ENCODE measurements at regions not wholly inside any gene's neighbourhood (a gene's known extent, or its start where the extent isn't known, plus 50 kb on each side); places are given as distances from the start of the nearest gene placed in this dataset.

DNA sequence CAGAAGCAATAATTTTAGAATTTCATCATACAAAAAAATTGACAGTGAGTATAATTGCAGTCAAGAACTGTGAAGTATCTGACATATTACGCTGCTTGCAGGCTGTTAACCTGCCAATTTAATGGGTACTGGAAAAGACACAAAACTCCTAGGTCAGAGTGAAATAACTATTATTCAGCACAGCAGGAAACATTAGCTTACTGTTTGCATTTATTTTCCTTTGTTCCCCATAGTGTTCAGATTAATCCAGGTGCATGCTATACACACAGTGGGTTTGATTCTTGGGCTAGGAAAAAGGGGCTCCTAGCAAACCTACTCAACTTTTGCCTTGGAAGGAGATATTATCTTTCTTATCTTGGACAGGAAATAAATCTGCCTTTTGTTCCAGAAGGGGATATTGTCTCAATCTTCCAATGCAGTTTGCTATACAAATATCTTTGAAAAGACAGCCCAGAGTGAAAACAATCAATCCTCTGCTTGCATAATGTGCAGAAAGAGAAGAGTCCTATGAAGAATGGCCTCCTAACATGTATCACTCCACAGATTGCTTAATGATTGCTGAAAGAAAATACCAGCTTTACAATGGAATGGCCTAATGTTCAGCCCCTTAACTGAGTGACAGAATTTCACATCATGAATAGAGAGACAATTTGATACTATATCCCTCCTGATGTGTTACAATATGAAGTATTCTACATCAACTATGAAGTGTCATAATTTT is 443.4 kb downstream of the TBC1D4 start:
- FAIRE-seq: no peak

GRCh38 chr13:75025956-75026355 is 456.0 kb downstream of the TBC1D4 start:
- no peak for FAIRE-seq

DNA sequence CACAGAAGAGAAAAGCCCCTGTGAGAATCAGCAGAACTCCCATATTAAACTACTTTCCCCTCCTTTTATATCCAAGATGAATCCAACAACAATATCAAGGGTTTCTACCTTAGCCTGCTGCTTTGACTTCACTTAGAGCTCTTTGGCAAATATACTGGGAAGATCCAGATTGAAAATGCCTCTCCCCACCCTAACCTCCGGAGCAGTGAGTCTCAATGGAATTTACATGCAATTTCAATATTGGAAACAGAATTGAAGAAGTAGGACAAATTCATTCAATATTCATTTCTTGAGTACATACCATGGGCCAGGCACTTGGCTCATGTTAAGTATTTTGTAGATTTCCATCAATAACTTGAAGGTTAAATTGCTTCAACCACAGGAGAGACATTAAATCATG is 457.4 kb downstream of the TBC1D4 start:
- no peak for FAIRE-seq

DNA sequence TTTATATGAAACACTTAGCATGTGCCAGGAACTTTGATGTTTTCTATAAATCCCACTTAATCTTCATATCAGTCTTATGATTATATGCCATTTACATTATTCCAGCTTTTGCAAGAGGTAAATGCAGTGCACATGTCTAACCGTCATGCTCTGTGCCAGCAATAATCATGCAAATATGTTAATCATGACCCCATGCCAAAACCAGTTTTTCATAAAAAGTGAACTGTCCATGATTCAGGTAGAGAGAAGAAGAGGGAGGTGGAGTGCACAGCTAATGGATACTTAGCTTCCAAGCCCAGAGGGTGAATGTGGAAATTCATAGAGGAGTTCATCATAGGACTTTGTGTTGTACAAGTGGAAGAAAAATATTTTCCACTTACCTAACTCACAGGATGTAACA is 458.4 kb downstream of the TBC1D4 start:
- no peak for FAIRE-seq

DNA sequence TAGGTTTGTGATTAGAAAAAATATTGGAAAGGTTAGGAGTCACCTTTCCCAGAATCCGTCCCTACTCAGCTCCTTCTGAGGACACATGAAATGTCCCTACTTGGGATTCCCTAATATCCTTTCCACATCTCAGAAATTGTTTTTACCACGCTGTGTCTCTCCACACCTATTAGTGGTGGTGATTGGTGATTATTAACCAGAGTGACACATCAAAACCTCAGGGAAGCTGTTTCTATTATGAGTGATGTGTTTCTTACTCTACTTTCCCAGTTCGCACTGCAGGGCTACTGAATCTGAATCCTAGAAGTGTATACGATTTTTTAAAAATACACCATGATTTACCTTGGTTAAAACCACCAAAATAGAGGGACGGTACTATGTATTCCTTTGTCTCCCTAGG is 460.8 kb downstream of the TBC1D4 start:
- FAIRE-seq: no peak

DNA sequence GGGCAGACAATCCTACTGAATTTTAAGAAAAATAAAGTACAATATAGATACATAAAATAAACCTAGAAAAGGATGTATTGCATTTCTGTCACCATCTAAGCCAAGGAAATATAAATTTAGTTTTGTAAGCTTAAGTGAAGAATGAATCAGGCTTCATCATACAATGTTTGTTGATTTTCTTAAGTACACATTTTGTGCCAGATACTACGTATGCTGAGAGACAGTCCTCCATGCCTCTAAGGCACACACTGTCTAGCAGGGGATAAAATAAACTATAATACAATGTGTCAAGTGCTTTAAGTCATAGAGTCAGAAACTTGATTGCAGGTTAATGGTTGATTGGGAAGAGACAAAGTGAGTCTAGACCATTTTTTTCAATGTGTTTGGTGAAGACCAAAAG is 465.7 kb downstream of the TBC1D4 start:
- FAIRE-seq: no peak

DNA sequence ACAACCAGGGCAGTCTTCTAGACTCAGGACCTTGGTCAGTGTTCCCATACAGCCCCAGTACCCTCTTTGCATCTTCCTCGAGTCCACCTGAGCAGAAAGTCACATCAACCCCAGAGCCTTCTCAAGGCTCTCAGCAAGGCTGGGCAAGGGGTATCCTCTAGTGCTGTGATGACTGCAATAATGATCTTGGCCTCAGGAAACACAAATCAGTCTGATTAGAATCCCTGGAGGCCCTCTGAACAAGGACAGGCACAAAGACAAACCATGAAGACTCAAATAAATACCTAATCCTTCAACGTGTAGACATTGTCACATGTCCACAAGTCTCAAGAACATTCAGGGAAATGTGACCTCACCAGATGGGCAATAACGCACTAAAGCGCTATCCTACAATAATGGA is 468.2 kb downstream of the TBC1D4 start:
- FAIRE-seq: no peak

GRCh38 chr13:75010941-75011340 is 471.0 kb downstream of the TBC1D4 start:
- FAIRE-seq: no peak

GRCh38 chr13:75008926-75009325 is 473.0 kb downstream of the TBC1D4 start:
- no peak for FAIRE-seq

DNA sequence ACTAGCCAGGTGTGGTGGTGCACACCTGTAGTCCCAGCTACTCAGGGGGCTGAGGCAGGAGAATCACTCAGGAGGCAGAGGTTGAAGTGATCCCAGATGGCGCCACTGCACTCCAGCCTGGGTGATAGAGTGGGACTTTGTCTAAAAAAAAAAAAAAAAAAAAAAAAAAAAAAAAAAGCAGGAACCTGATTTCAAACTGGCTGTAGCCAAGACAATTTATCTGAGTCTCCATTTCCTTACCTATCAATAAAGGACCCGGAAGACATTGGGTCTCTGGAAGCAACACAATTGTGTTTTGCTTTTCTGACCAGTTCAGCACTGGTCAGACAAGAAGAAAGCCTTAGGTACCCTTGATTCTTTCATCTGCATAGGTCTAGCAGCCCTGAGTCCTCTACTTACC is 491.0 kb downstream of the TBC1D4 start:
- no peak for FAIRE-seq

DNA sequence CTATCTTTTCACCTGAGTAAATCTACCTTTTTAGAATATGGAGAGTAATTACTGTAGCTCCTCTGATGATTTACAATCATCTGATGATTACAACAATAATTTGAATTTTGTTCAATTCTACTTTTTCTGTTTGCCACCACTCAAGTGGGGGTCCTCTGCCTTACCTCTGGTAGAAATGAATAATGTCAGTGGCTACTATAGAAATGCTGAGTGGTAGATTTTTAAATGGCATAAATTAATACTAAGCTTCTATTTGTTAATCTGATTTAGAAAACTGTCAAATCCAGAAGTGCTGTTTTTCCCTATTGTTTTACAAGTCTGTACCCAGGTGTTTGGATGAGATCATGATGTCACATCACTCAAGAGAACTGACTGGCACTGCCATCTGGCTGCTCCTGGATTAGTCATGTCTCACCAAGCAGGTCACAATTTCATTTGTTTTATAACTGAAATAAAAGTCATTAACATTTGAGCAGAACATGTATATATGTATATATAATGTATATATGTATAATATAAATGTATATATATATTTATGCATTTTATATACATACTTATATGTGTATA is 494.8 kb downstream of the TBC1D4 start:
- no peak for FAIRE-seq

DNA sequence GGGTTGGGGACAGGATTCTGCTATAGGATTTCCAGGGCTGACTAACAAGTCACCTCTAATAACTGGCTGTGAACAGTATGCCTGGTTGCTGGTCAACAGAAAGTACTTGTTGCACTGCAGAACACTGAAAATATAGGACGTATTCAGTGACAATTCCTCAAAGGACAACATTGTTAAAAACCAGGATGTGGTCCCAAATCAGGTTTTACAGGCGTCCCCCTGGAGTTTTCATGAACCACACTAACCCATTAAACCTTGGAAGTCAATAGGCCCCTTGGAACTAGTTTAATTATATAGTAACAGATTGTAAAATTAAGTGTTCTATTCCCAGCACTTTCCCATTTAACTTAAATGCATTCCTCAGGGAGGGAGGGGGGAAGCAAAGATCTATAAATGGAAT is 495.4 kb downstream of the TBC1D4 start:
- no peak for FAIRE-seq

- FAIRE-seq: no peak
Measured at GRCh38 chr13:74979703-74980102, 502.3 kb downstream of the TBC1D4 start.

- FAIRE-seq: no peak
Measured at GRCh38 chr13:74978591-74978990, 503.4 kb downstream of the TBC1D4 start.

DNA sequence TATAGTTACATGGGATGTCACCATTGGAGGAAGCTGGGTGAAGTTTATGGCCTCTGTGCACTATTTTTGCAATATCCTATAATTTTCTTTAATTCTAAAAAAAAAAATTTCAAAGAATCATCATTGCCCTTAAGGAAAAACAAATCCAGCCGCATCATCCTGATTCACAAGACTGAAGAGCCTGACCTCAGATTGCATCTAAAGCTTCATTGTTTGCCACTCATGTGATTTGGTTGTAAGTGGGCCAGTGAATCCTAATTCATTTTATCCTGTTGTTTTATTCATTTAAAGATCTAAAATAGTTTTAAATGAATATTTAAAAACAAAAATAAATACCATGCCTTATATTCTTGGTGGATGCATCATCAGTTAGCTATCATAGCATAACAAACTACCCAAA is 504.5 kb downstream of the TBC1D4 start:
- FAIRE-seq: no peak

GRCh38 chr13:74975111-74975510 is 506.9 kb downstream of the TBC1D4 start:
- no peak for FAIRE-seq

GRCh38 chr13:74973935-74974879 is 507.8 kb downstream of the TBC1D4 start:
- no peak for FAIRE-seq

DNA sequence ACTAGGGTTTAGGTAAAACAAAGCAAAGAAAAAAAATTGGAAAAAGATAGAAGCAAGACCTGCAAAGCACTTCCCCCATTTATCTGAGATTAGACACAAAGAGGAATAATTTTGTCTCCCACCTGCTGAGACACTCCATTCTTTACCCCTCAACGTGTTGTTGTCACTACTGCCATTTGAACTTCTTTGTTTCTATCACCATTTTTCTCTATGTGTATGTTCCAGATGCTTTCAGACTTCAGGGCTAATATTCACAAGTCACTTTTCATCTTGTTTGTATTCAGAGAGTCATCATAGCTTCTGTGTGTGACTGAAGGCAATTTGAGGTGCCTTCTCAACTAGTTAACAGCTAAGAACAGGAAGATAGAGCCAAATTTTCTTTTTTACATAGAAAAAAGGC is 512.5 kb downstream of the TBC1D4 start:
- FAIRE-seq: no peak

GRCh38 chr13:74966814-74967424 is 515.0 kb downstream of the TBC1D4 start:
- FAIRE-seq: no peak

DNA sequence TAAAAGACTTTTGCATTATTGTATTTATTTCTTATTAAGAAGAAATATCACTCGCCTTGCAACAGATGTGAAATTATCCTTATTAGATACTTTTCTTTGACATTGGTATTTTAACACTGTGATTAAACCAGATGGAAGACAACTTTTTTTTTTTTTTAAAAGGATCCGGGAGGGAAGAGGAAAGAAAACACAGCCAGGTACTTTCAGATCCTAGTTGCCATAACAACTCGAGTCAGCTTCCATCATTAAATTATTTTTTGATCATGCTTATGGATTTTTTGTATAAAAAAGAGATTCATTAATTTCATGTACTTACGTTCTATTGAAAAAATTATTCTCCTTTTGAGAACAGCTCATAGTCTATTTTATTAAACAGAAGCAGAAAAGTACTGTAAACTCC is 515.7 kb downstream of the TBC1D4 start:
- no peak for FAIRE-seq

GRCh38 chr13:74945637-74946036 is 536.3 kb downstream of the TBC1D4 start:
- no peak for FAIRE-seq

DNA sequence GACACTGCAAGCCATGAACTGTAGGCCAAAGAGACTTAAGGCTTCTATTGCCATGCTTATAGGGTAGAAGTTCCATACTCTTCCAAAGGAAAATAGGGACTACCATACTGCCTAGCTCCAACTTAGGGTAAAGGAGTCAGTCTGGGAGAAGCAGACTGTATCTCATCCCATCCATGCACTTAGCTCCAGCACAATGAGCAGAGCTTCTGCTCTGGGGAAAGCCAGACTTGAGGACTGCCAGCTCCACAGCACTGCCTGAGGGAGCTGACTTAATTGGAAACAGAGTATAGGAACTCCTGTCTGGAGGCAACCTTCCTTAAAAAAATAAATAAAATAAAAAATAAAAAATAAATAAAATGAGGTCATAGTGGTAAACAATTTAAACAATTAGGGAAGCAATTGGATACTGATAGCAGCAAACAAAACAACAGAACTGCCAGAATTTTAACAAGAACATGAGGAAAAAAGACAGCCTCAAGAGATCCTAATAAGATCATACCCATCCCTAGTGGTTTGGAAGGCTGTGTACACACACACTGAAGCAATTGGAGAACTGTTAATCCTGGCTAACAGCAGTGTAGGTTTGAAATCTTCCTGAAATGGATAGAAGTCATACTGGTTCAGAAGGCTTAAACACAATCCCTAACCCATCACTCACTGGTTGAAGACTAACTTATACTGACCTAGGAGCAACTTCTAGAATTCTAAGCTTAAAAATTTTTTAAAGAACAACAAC is 550.1 kb downstream of the TBC1D4 start:
- no peak for FAIRE-seq

Measured in colon (tissue), 2 donors.